GM12878 (cell line): ENCODE measurements at regions not wholly inside any gene's neighbourhood (a gene's known extent, or its start where the extent isn't known, plus 50 kb on each side); places are given as distances from the start of the nearest gene placed in this dataset.

Source experiments
- ATAC-seq: fragments of 200-7000 bp; cut with Tn5 transposase; 3 replicates; pipeline ENCODE4 v1.9.1; 2020; ENCODE audit warnings: mild to moderate bottlenecking, moderate library complexity
- BruUV-seq: library from RNA; stranded (reverse); fragments of 400-500 nt; replicated peaks from 2 replicates; lab custom pipeline; 2021; lab: Mats Ljungman, UMichigan
- CTCF ChIA-PET: fragments of 300-600 bp; sonication (Branson Sonifier 250); formaldehyde crosslinking; extraction: SDS; loops from one replicate; lab custom pipeline; 2021; ENCODE audit warnings: inconsistent platforms; lab: Yijun Ruan, JAX
- POLR2A ChIA-PET: fragments of 350-600 bp; formaldehyde crosslinking; extraction: SDS; loops from one replicate; lab custom pipeline; 2021; ENCODE audit warnings: inconsistent platforms; lab: Charles Lee
- RAD21 ChIA-PET: fragments of 300-600 bp; sonication (Branson Sonifier 250); formaldehyde crosslinking; loops from one replicate; lab custom pipeline; 2023; ENCODE audit warnings: antibody characterized with exemption; ENCODE audit not compliant: unreplicated experiment; lab: Charles Lee
- SMC1A ChIA-PET: fragments of 300-600 bp; sonication (Branson Sonifier 250); formaldehyde crosslinking; loops from one replicate; lab custom pipeline; 2023; ENCODE audit not compliant: unreplicated experiment, uncharacterized antibody; lab: Charles Lee
- DNase-seq: peaks from one replicate; pipeline ENCODE4 v3.0.0-alpha.2; 2011; ENCODE audit warnings: low read depth, low spot score
- FAIRE-seq: peaks from 3 replicates; lab custom pipeline; 2011; peaks lifted over from hg19 to GRCh38; lab: Jason Lieb, UNC
- H2AFZ ChIP-seq: 2 replicates; pipeline ENCODE4 v1.6.0; 2011; ENCODE audit warnings: low read depth, low read length, control low read depth; ENCODE audit not compliant: control insufficient read depth
- H3K27ac ChIP-seq: 2 replicates; pipeline ENCODE4 v1.5.1; 2011; ENCODE audit warnings: control low read depth; ENCODE audit not compliant: control insufficient read depth, insufficient read depth
- H3K27me3 ChIP-seq, 2 experiments: replicated peaks in 1 of 2; 2 replicates each; pipeline versions ENCODE4 v1.6.0 to v1.6.1; 2011; ENCODE audit warnings: low read length in 1 of 2; ENCODE audit not compliant: control insufficient read depth in 2 of 2, insufficient read depth in 2 of 2
- H3K36me3 ChIP-seq, 2 experiments: 2 replicates each; pipeline ENCODE4 v1.5.1; 2011; ENCODE audit warnings: low read length in 1 of 2; ENCODE audit not compliant: control insufficient read depth in 2 of 2, insufficient read depth in 2 of 2
- H3K4me1 ChIP-seq: 2 replicates; pipeline ENCODE4 v1.6.1; 2011; ENCODE audit warnings: mild to moderate bottlenecking, low read length, moderate library complexity, mixed read lengths; ENCODE audit not compliant: control insufficient read depth, insufficient read depth
- H3K4me2 ChIP-seq: 2 replicates; pipeline ENCODE4 v1.6.0; 2011; ENCODE audit warnings: control low read depth; ENCODE audit not compliant: control insufficient read depth, insufficient read depth
- H3K4me3 ChIP-seq: fragments of 200-600 bp; sonication (generic); 2 replicates; pipeline ENCODE4 v1.5.1; 2016
- H3K79me2 ChIP-seq: 2 replicates; pipeline ENCODE4 v1.6.0; 2011; ENCODE audit warnings: low read length; ENCODE audit not compliant: control insufficient read depth, insufficient read depth
- H3K9ac ChIP-seq: 2 replicates; pipeline ENCODE4 v1.8.0; 2011; ENCODE audit warnings: low read length, control low read depth, mixed read lengths; ENCODE audit not compliant: control insufficient read depth, insufficient read depth
- H3K9me3 ChIP-seq: replicated peaks from 3 replicates; pipeline ENCODE4 v1.5.1; 2011; ENCODE audit warnings: mild to moderate bottlenecking, low read length; ENCODE audit not compliant: control insufficient read depth, insufficient read depth
- H4K20me1 ChIP-seq: 2 replicates; pipeline ENCODE4 v1.6.0; 2011; ENCODE audit not compliant: control insufficient read depth, insufficient read depth
- FOXM1 ChIP-seq: IDR thresholded peaks from 2 replicates; pipeline ENCODE4 v1.6.1; 2012; ENCODE audit warnings: low read depth, mild to moderate bottlenecking, inconsistent platforms, low read length, moderate library complexity
- HSF1 ChIP-seq: fragments of 150-350 bp; IDR thresholded peaks from 2 replicates; pipeline ENCODE4 v1.6.1; 2014; ENCODE audit warnings: mild to moderate bottlenecking, low read depth, low read length
- LARP7 ChIP-seq: fragments of 450-650 bp; IDR thresholded peaks from 2 replicates; pipeline ENCODE4 v1.6.1; 2017; ENCODE audit warnings: mild to moderate bottlenecking
- MYC ChIP-seq: IDR thresholded peaks from 2 replicates; pipeline ENCODE4 v1.6.1; 2011; ENCODE audit warnings: mild to moderate bottlenecking, low read length, moderate library complexity, inconsistent platforms; ENCODE audit not compliant: insufficient read depth, insufficient replicate concordance, insufficient read length, severe bottlenecking
- POLR2A ChIP-seq: IDR thresholded peaks from 2 replicates; pipeline ENCODE4 v1.6.1; 2011; ENCODE audit warnings: low read depth, mild to moderate bottlenecking, low read length
- SP1 ChIP-seq: IDR thresholded peaks from one replicate; pipeline ENCODE4 v1.6.1; 2011; ENCODE audit warnings: low read depth, low read length
- SUZ12 ChIP-seq: fragments of 200-600 bp; sonication (generic); IDR thresholded peaks from one replicate; pipeline ENCODE4 v1.6.1; 2018; ENCODE audit warnings: antibody characterized with exemption, mild to moderate bottlenecking; ENCODE audit not compliant: unreplicated experiment
- ZNF207 ChIP-seq: fragments of 450-650 bp; IDR thresholded peaks from 2 replicates; pipeline ENCODE4 v1.6.1; 2014; ENCODE audit warnings: antibody characterized with exemption, mild to moderate bottlenecking, borderline replicate concordance
- WGBS: methylation state at CpG from one replicate; pipeline ENCODE4 v1.1.6; 2016; ENCODE audit warnings: low lambda C conversion rate; ENCODE audit not compliant: insufficient replicate concordance, insufficient coverage; ENCODE audit errors: missing lambda C conversion rate; 5-methylcytosine and 5-hydroxymethylcytosine counted together
- in situ Hi-C: fragments of 300-500 bp; cut with MboI; formaldehyde crosslinking; loops from 9 replicates; pipeline ENCODE4 v1.14.3; 2018; ENCODE audit warnings: mixed read lengths
- intact Hi-C: fragments of 100-400 bp; cut with micrococcal nuclease; formaldehyde crosslinking; loops from one replicate; pipeline ENCODE4 v1.14.2; 2022; ENCODE audit not compliant: unreplicated experiment
- TF ChIP-seq, protein P1 (sequence below): fragments of 450-650 bp; IDR thresholded peaks from 2 replicates; pipeline ENCODE4 v1.6.1; 2017; ENCODE audit warnings: mild to moderate bottlenecking, moderate library complexity
- TF ChIP-seq, protein P2 (sequence below): IDR thresholded peaks from 2 replicates; pipeline ENCODE4 v1.6.1; 2012; ENCODE audit warnings: low read length, inconsistent platforms
- TF ChIP-seq, protein P3 (sequence below): fragments of 450-650 bp; IDR thresholded peaks from 2 replicates; pipeline ENCODE4 v1.6.1; 2017; ENCODE audit warnings: mild to moderate bottlenecking
- TF ChIP-seq, protein P4 (sequence below): fragments of 450-650 bp; IDR thresholded peaks from 2 replicates; pipeline ENCODE4 v1.6.1; 2017; ENCODE audit warnings: mild to moderate bottlenecking, moderate library complexity

DNA sequence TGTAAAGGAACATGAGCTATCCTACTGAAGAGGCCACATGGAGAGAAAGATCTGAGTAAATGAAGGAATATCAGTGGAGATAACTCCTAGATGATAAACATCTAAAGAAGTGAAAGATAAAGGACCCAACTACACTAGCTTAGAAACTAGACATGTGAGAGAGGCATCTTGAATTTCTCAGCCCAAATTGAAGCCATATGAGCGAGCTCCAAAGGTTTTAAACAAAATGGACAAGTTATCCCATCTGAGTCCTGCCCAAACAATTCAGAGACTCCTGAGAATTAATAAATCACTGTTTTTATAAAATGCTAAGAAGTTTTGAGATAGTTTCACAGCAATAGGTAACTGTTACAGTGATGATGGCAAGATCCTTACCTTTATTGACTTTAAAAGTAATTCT is 438.9 kb downstream of the NAV3 start:
- no peaks in the 10 kb centered on the region for H3K36me3 ChIP-seq
- TF ChIP-seq LARP7 (no peak), FOXM1 (no peak), ZNF207 (no peak), SP1 (no peak), SUZ12 (no peak), HSF1 (no peak), POLR2A (no peak), MYC (no peak)
- TF ChIP-seq, protein P1, sequence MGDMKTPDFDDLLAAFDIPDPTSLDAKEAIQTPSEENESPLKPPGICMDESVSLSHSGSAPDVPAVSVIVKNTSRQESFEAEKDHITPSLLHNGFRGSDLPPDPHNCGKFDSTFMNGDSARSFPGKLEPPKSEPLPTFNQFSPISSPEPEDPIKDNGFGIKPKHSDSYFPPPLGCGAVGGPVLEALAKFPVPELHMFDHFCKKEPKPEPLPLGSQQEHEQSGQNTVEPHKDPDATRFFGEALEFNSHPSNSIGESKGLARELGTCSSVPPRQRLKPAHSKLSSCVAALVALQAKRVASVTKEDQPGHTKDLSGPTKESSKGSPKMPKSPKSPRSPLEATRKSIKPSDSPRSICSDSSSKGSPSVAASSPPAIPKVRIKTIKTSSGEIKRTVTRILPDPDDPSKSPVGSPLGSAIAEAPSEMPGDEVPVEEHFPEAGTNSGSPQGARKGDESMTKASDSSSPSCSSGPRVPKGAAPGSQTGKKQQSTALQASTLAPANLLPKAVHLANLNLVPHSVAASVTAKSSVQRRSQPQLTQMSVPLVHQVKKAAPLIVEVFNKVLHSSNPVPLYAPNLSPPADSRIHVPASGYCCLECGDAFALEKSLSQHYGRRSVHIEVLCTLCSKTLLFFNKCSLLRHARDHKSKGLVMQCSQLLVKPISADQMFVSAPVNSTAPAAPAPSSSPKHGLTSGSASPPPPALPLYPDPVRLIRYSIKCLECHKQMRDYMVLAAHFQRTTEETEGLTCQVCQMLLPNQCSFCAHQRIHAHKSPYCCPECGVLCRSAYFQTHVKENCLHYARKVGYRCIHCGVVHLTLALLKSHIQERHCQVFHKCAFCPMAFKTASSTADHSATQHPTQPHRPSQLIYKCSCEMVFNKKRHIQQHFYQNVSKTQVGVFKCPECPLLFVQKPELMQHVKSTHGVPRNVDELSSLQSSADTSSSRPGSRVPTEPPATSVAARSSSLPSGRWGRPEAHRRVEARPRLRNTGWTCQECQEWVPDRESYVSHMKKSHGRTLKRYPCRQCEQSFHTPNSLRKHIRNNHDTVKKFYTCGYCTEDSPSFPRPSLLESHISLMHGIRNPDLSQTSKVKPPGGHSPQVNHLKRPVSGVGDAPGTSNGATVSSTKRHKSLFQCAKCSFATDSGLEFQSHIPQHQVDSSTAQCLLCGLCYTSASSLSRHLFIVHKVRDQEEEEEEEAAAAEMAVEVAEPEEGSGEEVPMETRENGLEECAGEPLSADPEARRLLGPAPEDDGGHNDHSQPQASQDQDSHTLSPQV = no peak
- TF ChIP-seq, protein P2, sequence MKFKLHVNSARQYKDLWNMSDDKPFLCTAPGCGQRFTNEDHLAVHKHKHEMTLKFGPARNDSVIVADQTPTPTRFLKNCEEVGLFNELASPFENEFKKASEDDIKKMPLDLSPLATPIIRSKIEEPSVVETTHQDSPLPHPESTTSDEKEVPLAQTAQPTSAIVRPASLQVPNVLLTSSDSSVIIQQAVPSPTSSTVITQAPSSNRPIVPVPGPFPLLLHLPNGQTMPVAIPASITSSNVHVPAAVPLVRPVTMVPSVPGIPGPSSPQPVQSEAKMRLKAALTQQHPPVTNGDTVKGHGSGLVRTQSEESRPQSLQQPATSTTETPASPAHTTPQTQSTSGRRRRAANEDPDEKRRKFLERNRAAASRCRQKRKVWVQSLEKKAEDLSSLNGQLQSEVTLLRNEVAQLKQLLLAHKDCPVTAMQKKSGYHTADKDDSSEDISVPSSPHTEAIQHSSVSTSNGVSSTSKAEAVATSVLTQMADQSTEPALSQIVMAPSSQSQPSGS = no peak
- TF ChIP-seq, protein P3, sequence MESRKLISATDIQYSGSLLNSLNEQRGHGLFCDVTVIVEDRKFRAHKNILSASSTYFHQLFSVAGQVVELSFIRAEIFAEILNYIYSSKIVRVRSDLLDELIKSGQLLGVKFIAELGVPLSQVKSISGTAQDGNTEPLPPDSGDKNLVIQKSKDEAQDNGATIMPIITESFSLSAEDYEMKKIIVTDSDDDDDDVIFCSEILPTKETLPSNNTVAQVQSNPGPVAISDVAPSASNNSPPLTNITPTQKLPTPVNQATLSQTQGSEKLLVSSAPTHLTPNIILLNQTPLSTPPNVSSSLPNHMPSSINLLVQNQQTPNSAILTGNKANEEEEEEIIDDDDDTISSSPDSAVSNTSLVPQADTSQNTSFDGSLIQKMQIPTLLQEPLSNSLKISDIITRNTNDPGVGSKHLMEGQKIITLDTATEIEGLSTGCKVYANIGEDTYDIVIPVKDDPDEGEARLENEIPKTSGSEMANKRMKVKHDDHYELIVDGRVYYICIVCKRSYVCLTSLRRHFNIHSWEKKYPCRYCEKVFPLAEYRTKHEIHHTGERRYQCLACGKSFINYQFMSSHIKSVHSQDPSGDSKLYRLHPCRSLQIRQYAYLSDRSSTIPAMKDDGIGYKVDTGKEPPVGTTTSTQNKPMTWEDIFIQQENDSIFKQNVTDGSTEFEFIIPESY = no peak
- TF ChIP-seq, protein P4, sequence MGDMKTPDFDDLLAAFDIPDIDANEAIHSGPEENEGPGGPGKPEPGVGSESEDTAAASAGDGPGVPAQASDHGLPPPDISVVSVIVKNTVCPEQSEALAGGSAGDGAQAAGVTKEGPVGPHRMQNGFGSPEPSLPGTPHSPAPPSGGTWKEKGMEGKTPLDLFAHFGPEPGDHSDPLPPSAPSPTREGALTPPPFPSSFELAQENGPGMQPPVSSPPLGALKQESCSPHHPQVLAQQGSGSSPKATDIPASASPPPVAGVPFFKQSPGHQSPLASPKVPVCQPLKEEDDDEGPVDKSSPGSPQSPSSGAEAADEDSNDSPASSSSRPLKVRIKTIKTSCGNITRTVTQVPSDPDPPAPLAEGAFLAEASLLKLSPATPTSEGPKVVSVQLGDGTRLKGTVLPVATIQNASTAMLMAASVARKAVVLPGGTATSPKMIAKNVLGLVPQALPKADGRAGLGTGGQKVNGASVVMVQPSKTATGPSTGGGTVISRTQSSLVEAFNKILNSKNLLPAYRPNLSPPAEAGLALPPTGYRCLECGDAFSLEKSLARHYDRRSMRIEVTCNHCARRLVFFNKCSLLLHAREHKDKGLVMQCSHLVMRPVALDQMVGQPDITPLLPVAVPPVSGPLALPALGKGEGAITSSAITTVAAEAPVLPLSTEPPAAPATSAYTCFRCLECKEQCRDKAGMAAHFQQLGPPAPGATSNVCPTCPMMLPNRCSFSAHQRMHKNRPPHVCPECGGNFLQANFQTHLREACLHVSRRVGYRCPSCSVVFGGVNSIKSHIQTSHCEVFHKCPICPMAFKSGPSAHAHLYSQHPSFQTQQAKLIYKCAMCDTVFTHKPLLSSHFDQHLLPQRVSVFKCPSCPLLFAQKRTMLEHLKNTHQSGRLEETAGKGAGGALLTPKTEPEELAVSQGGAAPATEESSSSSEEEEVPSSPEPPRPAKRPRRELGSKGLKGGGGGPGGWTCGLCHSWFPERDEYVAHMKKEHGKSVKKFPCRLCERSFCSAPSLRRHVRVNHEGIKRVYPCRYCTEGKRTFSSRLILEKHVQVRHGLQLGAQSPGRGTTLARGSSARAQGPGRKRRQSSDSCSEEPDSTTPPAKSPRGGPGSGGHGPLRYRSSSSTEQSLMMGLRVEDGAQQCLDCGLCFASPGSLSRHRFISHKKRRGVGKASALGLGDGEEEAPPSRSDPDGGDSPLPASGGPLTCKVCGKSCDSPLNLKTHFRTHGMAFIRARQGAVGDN = no peak

More for the DNA sequence above, 438.9 kb downstream of the NAV3 start:
- Histone ChIP-seq H3K79me2 (no peaks in the 10 kb centered on the region), H4K20me1 (no peaks in the 10 kb centered on the region), H3K4me1 (no peaks in the 10 kb centered on the region), H3K27me3 (no peaks in the 10 kb centered on the region), H2AFZ (no peak overlapping the region), H3K9me3 (no peaks in the 10 kb centered on the region), H3K4me3 (no peak overlapping the region), H3K27ac (no peak overlapping the region), H3K4me2 (no peak overlapping the region), H3K9ac (no peak overlapping the region)
- ChIA-PET POLR2A (no interaction called here), RAD21 (no interaction called here), SMC1A (no interaction called here), CTCF (no interaction called here)
- ATAC-seq (no peak), FAIRE-seq (no peak), DNase-seq (no peak)
- intact Hi-C loops (no loop called here), in situ Hi-C loops (no loop called here)
- BruUV-seq = no TSS peak
- 0% methylated on average over 1 of the region's 1 CpG for WGBS
